GM12878 (cell line): ENCODE measurements at regions not wholly inside any gene's neighbourhood (a gene's known extent, or its start where the extent isn't known, plus 50 kb on each side); places are given as distances from the start of the nearest gene placed in this dataset.

ENCODE experiments used
- CTCF ChIP-seq, 3 experiments: IDR thresholded peaks in 2 of 3; conservative IDR thresholded peaks in 1 of 3; 2 replicates each; pipeline ENCODE4 v1.5.1; 2011; ENCODE audit warnings: low read depth in 3 of 3, low read length in 3 of 3, mild to moderate bottlenecking in 3 of 3, control low read depth in 2 of 3, moderate library complexity in 2 of 3, inconsistent platforms in 1 of 3, mixed read lengths in 1 of 3; ENCODE audit not compliant: control insufficient read depth in 2 of 3, insufficient read depth in 1 of 3; ENCODE audit errors: extremely low read depth in 1 of 3
- DPF2 ChIP-seq: fragments of 450-650 bp; IDR thresholded peaks from 2 replicates; pipeline ENCODE4 v1.6.1; 2017; ENCODE audit warnings: mild to moderate bottlenecking
- EGR1 ChIP-seq, 2 experiments: IDR thresholded peaks; 1 replicate in 1 of 2; 2 replicates in 1 of 2; pipeline ENCODE4 v1.6.1; 2011 to 2012; ENCODE audit warnings: low read depth in 2 of 2, low read length in 2 of 2, borderline replicate concordance in 1 of 2, mild to moderate bottlenecking in 1 of 2, moderate library complexity in 1 of 2
- FOXM1 ChIP-seq: IDR thresholded peaks from 2 replicates; pipeline ENCODE4 v1.6.1; 2012; ENCODE audit warnings: low read depth, mild to moderate bottlenecking, inconsistent platforms, low read length, moderate library complexity
- HCFC1 ChIP-seq: fragments of 150-350 bp; IDR thresholded peaks from 2 replicates; pipeline ENCODE4 v1.6.1; 2014; ENCODE audit warnings: low read length
- JUND ChIP-seq: IDR thresholded peaks from 2 replicates; pipeline ENCODE4 v1.6.1; 2012; ENCODE audit warnings: low read depth, mild to moderate bottlenecking, low read length, improper control_type of control experiment, moderate library complexity
- KAT2A ChIP-seq: conservative IDR thresholded peaks from 2 replicates; pipeline ENCODE4 v1.6.1; 2011; ENCODE audit warnings: low read depth, low read length; ENCODE audit not compliant: control insufficient read depth
- MYC ChIP-seq: IDR thresholded peaks from 2 replicates; pipeline ENCODE4 v1.6.1; 2011; ENCODE audit warnings: mild to moderate bottlenecking, low read length, moderate library complexity, inconsistent platforms; ENCODE audit not compliant: insufficient read depth, insufficient replicate concordance, insufficient read length, severe bottlenecking
- SKIL ChIP-seq: fragments of 450-650 bp; IDR thresholded peaks from 2 replicates; pipeline ENCODE4 v1.6.1; 2017; ENCODE audit warnings: mild to moderate bottlenecking, low read depth, inconsistent platforms; ENCODE audit not compliant: poor library complexity, severe bottlenecking

- TF ChIP-seq DPF2 (no peak), EGR1 (IDR thresholded peaks at IDR 0.05; ENCODE audit: borderline replicate concordance in 1 of 2, low read depth in 2 of 2, low read length in 2 of 2) (no peak), HCFC1 (no peak), SKIL (no peak), MYC (no peak), FOXM1 (no peak), CTCF (IDR thresholded peaks at IDR 0.05 in 2 of 3, conservative IDR thresholded peaks at IDR 0.05 in 1 of 3; ENCODE audit: control insufficient read depth in 2 of 3, extremely low read depth in 1 of 3, insufficient read depth in 1 of 3, low read depth in 3 of 3, low read length in 3 of 3) (no peak), JUND (no peak), KAT2A (no peak)
These were observed 72.9 kb upstream of the GTSF1L start for GRCh38 chr20:43799741-43800140.
